Prostate gland (tissue), 2 donors: ENCODE measurements at regions not wholly inside any gene's neighbourhood (a gene's known extent, or its start where the extent isn't known, plus 50 kb on each side); places are given as distances from the start of the nearest gene placed in this dataset.

ENCODE experiments used
- DNase-seq: peaks from one replicate; pipeline ENCODE4 v3.0.0-alpha.2; 2019; ENCODE audit warnings: low spot score
- H3K27ac ChIP-seq, 2 donors: fragments of 200-600 bp; sonication (generic); 2 replicates each; pipeline ENCODE4 v1.5.1; 2017 to 2019
- H3K27me3 ChIP-seq: fragments of 200-600 bp; sonication (generic); replicated peaks from 2 replicates; pipeline ENCODE4 v1.5.1; 2019; ENCODE audit not compliant: insufficient read depth
- H3K36me3 ChIP-seq, 2 donors: fragments of 200-600 bp; sonication (generic); 1 replicate in 1 of 2; 2 replicates in 1 of 2; pipeline versions ENCODE4 v1.5.1 to v1.8.1; 2017 to 2019
- H3K4me1 ChIP-seq: fragments of 200-600 bp; sonication (generic); replicated peaks from 2 replicates; pipeline ENCODE4 v1.5.1; 2019
- H3K4me3 ChIP-seq, 2 donors: fragments of 200-600 bp; sonication (generic); 2 replicates each; pipeline ENCODE4 v1.5.1; 2017 to 2019
- H3K9me3 ChIP-seq: fragments of 200-600 bp; sonication (generic); 2 replicates; pipeline ENCODE4 v1.5.1; 2017
- POLR2A ChIP-seq: fragments of 450-650 bp; IDR thresholded peaks from one replicate; pipeline ENCODE4 v1.6.1; 2016; ENCODE audit warnings: antibody characterized with exemption, mild to moderate bottlenecking
- POLR2AphosphoS5 ChIP-seq: sonication (generic); formaldehyde crosslinking; IDR thresholded peaks from one replicate; pipeline ENCODE4 v1.6.1; 2017; ENCODE audit warnings: antibody characterized with exemption
- WGBS: methylation state at CpG from one replicate; pipeline ENCODE4 v1.1.5; 2018; 5-methylcytosine and 5-hydroxymethylcytosine counted together
- intact Hi-C: fragments of 100-400 bp; cut with DNase I; formaldehyde crosslinking; loops from one replicate; pipeline ENCODE4 v1.14.2; 2022
- TF ChIP-seq, protein P1 (sequence below), 4 experiments: fragments of 200-600 bp in 2 of 4; fragments of 450-650 bp in 2 of 4; sonication (generic) in 2 of 4; IDR thresholded peaks; 1 replicate in 3 of 4; 2 replicates in 1 of 4; pipeline ENCODE4 v1.5.1; 2016 to 2019; ENCODE audit warnings: antibody characterized with exemption in 4 of 4, mild to moderate bottlenecking in 2 of 4, moderate library complexity in 2 of 4

DNA sequence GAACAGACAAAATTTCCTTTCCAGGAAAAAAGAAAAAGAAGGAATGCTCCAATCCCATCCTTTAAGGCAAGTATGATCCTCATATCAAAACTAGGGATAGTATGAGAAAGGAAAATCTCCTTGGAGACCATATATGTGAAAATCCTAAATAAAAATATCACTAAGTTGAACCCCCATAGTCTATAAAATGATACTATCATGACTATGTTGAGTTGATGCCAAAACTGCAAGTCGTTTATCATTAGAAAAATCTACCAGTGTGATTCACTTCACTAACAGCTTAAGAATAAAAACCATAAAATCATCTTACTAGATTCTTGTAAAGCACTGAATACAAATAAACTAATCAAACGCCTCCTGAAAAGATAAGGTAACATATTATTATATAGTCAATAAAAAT is 76.6 kb upstream of the STXBP5 start:
- Histone ChIP-seq H3K4me3 (no peak overlapping the region), H3K27me3 (no peaks in the 10 kb centered on the region), H3K9me3 (no peaks in the 10 kb centered on the region), H3K4me1 (no peaks in the 10 kb centered on the region), H3K36me3 (no peaks in the 10 kb centered on the region), H3K27ac (no peak overlapping the region)
- 15% methylated on average over 2 of the region's 2 CpGs for WGBS
- TF ChIP-seq, protein P1, sequence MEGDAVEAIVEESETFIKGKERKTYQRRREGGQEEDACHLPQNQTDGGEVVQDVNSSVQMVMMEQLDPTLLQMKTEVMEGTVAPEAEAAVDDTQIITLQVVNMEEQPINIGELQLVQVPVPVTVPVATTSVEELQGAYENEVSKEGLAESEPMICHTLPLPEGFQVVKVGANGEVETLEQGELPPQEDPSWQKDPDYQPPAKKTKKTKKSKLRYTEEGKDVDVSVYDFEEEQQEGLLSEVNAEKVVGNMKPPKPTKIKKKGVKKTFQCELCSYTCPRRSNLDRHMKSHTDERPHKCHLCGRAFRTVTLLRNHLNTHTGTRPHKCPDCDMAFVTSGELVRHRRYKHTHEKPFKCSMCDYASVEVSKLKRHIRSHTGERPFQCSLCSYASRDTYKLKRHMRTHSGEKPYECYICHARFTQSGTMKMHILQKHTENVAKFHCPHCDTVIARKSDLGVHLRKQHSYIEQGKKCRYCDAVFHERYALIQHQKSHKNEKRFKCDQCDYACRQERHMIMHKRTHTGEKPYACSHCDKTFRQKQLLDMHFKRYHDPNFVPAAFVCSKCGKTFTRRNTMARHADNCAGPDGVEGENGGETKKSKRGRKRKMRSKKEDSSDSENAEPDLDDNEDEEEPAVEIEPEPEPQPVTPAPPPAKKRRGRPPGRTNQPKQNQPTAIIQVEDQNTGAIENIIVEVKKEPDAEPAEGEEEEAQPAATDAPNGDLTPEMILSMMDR (IDR thresholded peaks at IDR 0.05) = no peak
- TF ChIP-seq POLR2AphosphoS5 (no peak), POLR2A (no peak)
- intact Hi-C loops = no loop called here
- no peak for DNase-seq

DNA sequence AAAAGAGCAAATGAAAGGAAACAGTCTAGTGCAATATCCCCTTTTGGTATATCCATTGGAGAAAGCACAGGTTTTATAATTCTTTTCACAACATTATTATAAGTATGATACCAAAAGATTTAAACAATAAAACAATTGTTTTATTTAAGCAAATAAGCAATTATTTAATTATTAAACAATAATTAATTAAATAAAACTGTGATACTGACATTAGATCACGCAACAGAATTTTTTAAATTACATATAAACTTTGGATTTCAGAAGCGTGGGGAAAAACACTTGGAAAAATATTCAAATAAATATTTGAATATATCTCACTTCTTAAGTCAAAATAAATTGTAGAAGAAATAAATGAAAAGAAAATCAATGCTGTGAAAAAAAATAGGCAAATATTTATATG is 76.2 kb upstream of the STXBP5 start:
- no peak for TF ChIP-seq POLR2A
- TF ChIP-seq, protein P1 (IDR thresholded peaks at IDR 0.05) = no peak
- TF ChIP-seq POLR2AphosphoS5 = no peak
- Histone ChIP-seq H3K27me3 (no peaks in the 10 kb centered on the region), H3K9me3 (no peaks in the 10 kb centered on the region), H3K4me1 (no peaks in the 10 kb centered on the region), H3K27ac (no peak overlapping the region), H3K4me3 (no peak overlapping the region), H3K36me3 (no peaks in the 10 kb centered on the region)
- 97% methylated on average over 2 of the region's 2 CpGs for WGBS
- DNase-seq = no peak
- intact Hi-C loops = no loop called here

DNA sequence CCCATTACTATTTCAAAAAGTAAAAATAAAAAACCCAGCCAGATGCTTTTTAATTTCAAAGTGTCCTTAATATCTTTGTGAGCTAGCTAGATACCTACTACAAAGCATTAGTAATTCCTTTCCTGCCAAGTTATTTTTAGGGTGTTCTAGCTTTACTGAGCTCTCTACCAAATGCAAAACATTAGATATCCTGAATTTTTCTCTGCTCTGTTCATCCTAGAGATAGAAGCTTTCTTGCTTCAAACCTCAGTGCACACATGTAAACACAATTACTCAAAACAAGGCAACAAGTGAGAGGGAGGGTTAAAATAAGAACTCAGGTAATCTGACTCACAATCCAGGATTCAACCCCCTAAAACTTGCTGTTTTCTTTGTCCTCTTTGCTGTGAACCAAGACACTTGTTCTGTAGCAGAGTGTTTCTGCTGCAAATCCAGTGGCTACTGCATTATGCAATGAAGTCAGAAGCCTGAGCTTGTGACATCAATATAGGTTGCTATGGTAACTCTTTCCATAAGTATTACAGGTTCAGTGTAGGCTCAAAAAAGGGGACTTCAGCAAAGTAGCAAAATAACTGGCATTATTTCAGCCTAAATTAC is 72.6 kb upstream of the STXBP5 start:
- Histone ChIP-seq H3K9me3 (no peaks in the 10 kb centered on the region), H3K36me3 (no peaks in the 10 kb centered on the region), H3K27me3 (no peaks in the 10 kb centered on the region), H3K27ac (no peak overlapping the region), H3K4me1 (no peaks in the 10 kb centered on the region), H3K4me3 (no peak overlapping the region)
- TF ChIP-seq POLR2A (no peak), POLR2AphosphoS5 (no peak)
- TF ChIP-seq, protein P1 (IDR thresholded peaks at IDR 0.05) = no peak
- intact Hi-C loops = no loop called here
- no peak for DNase-seq

DNA sequence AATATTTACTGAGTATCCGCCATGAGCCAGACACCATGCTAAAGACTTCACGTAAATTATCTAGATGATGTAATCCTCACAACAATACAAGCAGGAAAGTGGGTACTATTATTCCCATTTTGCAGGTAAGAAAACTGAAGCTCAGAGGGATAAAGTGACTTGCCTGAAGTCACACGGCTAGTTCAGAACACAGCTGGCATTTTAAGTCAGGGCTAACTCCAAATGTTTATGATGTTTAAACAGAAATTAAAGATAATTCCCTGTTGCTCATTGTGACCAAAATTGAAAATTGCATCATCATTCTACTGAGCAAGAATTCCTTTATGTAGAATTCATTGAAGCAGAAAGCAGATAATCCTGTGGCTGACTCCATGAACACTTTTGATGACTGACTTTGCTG is 71.3 kb upstream of the STXBP5 start:
- Histone ChIP-seq H3K27me3 (no peaks in the 10 kb centered on the region), H3K4me3 (no peak overlapping the region), H3K9me3 (no peaks in the 10 kb centered on the region), H3K4me1 (no peaks in the 10 kb centered on the region), H3K27ac (no peak overlapping the region), H3K36me3 (no peaks in the 10 kb centered on the region)
- TF ChIP-seq POLR2A = no peak
- TF ChIP-seq, protein P1 (IDR thresholded peaks at IDR 0.05) = no peak
- no peak for TF ChIP-seq POLR2AphosphoS5
- DNase-seq = no peak
- intact Hi-C loops = no loop called here
- 78% methylated on average over 3 of the region's 3 CpGs for WGBS

DNA sequence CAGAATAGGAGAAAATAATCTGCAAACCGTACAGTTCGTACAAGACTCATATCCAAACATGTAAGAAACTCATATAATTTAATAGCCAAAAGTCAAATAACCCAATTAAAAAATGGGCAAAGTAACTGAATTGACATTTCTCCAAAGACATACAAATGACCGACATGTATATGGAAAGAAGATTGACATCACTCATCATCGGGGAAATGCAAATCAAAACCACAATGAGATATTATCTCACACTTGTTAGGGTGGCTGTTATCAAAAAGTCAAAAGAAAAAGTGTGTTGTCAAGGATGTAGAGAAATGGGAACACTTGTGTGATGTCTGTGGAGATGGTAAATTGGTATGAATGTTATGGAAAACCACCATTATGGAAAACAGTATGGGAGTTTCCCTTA is 70.5 kb upstream of the STXBP5 start:
- TF ChIP-seq, protein P1 (IDR thresholded peaks at IDR 0.05) = no peak
- TF ChIP-seq POLR2AphosphoS5 = no peak
- no peak for TF ChIP-seq POLR2A
- intact Hi-C loops = no loop called here
- H3K4me1 ChIP-seq = no peaks in the 10 kb centered on the region
- H3K9me3 ChIP-seq = no peaks in the 10 kb centered on the region
- 65% methylated on average over 4 of the region's 4 CpGs for WGBS
- H3K27ac ChIP-seq = no peak overlapping the region
- H3K4me3 ChIP-seq = no peak overlapping the region
- no peaks in the 10 kb centered on the region for H3K36me3 ChIP-seq
- H3K27me3 ChIP-seq = no peaks in the 10 kb centered on the region
- DNase-seq = no peak
